ENCODE measurements at regions not wholly inside any gene's neighbourhood (a gene's known extent, or its start where the extent isn't known, plus 50 kb on each side); places are given as distances from the start of the nearest gene placed in this dataset.

- Histone ChIP-seq H2BK5ac (ENCODE audit: low read depth, low read length, poor library complexity, severe bottlenecking) (no peak overlapping the region), H3K4ac (ENCODE audit: low read depth in 1 of 2, low read length in 2 of 2) (no peak overlapping the region), H3K14ac (ENCODE audit: low read length in 2 of 2) (no peak overlapping the region), H3K4me1 (ENCODE audit: control insufficient read depth, insufficient read depth, low read depth, low read length) (no peaks in the 10 kb centered on the region), H2BK120ac (ENCODE audit: low read depth, low read length) (no peak overlapping the region), H3K18ac (ENCODE audit: low read depth in 1 of 2, low read length in 2 of 2) (no peak overlapping the region), H2BK12ac (ENCODE audit: low read length in 2 of 2) (no peak overlapping the region), H2AK5ac (ENCODE audit: low read length, severe bottlenecking) (no peak overlapping the region), H2BK15ac (ENCODE audit: low read depth, poor library complexity, severe bottlenecking) (no peak overlapping the region), H3K27ac (ENCODE audit: low read length, poor library complexity, severe bottlenecking) (no peak overlapping the region), H3K9ac (ENCODE audit: low read length) (no peak overlapping the region), H3K79me1 (replicated peaks; ENCODE audit: low read length, poor library complexity, severe bottlenecking) (no peaks in the 10 kb centered on the region), H3K4me2 (ENCODE audit: low read length, poor library complexity, severe bottlenecking) (no peak overlapping the region), H3K23ac (ENCODE audit: low read length in 2 of 2) (no peak overlapping the region), H2AFZ (ENCODE audit: low read depth, low read length) (no peak overlapping the region), H3K4me3 (ENCODE audit: insufficient read depth in 1 of 2, low read depth in 1 of 2, low read length in 2 of 2) (no peak overlapping the region), H3K9me3 (ENCODE audit: control insufficient read depth, low read length) (peaks cover 10% of the 10 kb centered on the region), H3K36me3 (ENCODE audit: control insufficient read depth in 1 of 2, insufficient read depth in 2 of 2, low read depth in 1 of 2, low read length in 2 of 2) (no peaks in the 10 kb centered on the region), H3K27me3 (ENCODE audit: control insufficient read depth in 1 of 2, insufficient read depth in 1 of 2, low read length in 2 of 2) (no peaks in the 10 kb centered on the region), H4K8ac (ENCODE audit: low read length) (peak overlapping the region; percentile 49), H4K91ac (ENCODE audit: low read length) (no peak overlapping the region)
- DNase-seq = no peak
- WGBS = 87% methylated on average over 4 of the region's 5 CpGs
Measured at GRCh38 chr1:81493102-81493869, 307.4 kb upstream of the ADGRL2 start.

DNA sequence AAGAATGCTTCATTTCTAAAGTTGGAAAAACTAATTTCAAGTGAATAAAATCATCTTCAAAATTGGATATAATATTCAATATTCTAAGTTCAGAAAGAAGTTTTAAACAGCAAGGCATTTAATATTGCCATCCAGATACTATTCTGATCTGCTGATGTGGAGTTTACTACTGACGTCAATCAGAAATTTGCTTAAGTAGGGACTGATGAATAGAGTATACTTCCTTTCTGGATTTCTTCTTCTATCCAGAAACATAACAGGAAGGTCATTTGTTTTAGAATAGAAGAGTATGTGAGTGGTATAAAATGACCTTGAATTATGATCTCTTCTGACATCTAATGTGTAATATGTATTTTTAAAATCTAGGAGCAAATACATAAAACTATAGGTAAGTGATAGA, 308.1 kb upstream of the ADGRL2 start:
- no peak overlapping the region for H3K27ac ChIP-seq (ENCODE audit: low read length, poor library complexity, severe bottlenecking)
- DNase-seq = no peak
- H3K23ac ChIP-seq (ENCODE audit: low read length in 2 of 2) = no peak overlapping the region
- no peaks in the 10 kb centered on the region for H3K79me1 ChIP-seq (replicated peaks; ENCODE audit: low read length, poor library complexity, severe bottlenecking)
- H4K8ac ChIP-seq (ENCODE audit: low read length) = no peak overlapping the region
- H3K4me3 ChIP-seq (ENCODE audit: insufficient read depth in 1 of 2, low read depth in 1 of 2, low read length in 2 of 2) = no peak overlapping the region
- no peak overlapping the region for H2AK5ac ChIP-seq (ENCODE audit: low read length, severe bottlenecking)
- H2BK12ac ChIP-seq (ENCODE audit: low read length in 2 of 2) = no peak overlapping the region
- H4K91ac ChIP-seq (ENCODE audit: low read length) = no peak overlapping the region
- no peak overlapping the region for H2BK120ac ChIP-seq (ENCODE audit: low read depth, low read length)
- peaks cover 10% of the 10 kb centered on the region for H3K9me3 ChIP-seq (ENCODE audit: control insufficient read depth, low read length)
- no peaks in the 10 kb centered on the region for H3K4me1 ChIP-seq (ENCODE audit: control insufficient read depth, insufficient read depth, low read depth, low read length)
- no peak overlapping the region for H3K18ac ChIP-seq (ENCODE audit: low read depth in 1 of 2, low read length in 2 of 2)
- no CpG with 5 or more reads among the region's 1 CpG for WGBS
- H3K27me3 ChIP-seq (ENCODE audit: control insufficient read depth in 1 of 2, insufficient read depth in 1 of 2, low read length in 2 of 2) = no peaks in the 10 kb centered on the region
- H3K4me2 ChIP-seq (ENCODE audit: low read length, poor library complexity, severe bottlenecking) = no peak overlapping the region
- H3K9ac ChIP-seq (ENCODE audit: low read length) = no peak overlapping the region
- no peak overlapping the region for H2BK5ac ChIP-seq (ENCODE audit: low read depth, low read length, poor library complexity, severe bottlenecking)
- H3K14ac ChIP-seq (ENCODE audit: low read length in 2 of 2) = no peak overlapping the region
- H3K4ac ChIP-seq (ENCODE audit: low read depth in 1 of 2, low read length in 2 of 2) = no peak overlapping the region
- H3K36me3 ChIP-seq (ENCODE audit: control insufficient read depth in 1 of 2, insufficient read depth in 2 of 2, low read depth in 1 of 2, low read length in 2 of 2) = no peaks in the 10 kb centered on the region
- no peak overlapping the region for H2BK15ac ChIP-seq (ENCODE audit: low read depth, poor library complexity, severe bottlenecking)
- H2AFZ ChIP-seq (ENCODE audit: low read depth, low read length) = no peak overlapping the region

DNA sequence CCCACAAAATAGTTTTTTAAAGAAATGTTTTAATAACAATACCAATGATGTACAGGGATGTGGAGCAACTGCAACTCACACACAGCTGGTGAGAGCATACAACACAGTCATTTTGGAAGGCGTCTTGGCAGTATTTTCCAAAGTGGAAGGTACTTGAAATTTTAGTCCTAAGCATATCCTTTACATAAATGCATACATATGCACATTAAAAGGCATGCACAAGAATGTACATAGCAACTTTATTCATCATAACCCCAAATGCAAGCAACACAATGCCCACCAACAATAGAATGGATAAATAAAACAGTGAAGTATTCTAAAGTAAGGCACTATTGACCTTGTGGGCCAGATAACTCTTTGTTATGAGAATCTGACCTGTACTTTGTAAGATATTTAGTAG, 310.1 kb upstream of the ADGRL2 start:
- H2AK5ac ChIP-seq (ENCODE audit: low read length, severe bottlenecking) = no peak overlapping the region
- no peak overlapping the region for H2BK120ac ChIP-seq (ENCODE audit: low read depth, low read length)
- no peak overlapping the region for H3K23ac ChIP-seq (ENCODE audit: low read length in 2 of 2)
- H4K8ac ChIP-seq (ENCODE audit: low read length) = no peak overlapping the region
- no peak overlapping the region for H3K18ac ChIP-seq (ENCODE audit: low read depth in 1 of 2, low read length in 2 of 2)
- DNase-seq = no peak
- H3K4ac ChIP-seq (ENCODE audit: low read depth in 1 of 2, low read length in 2 of 2) = no peak overlapping the region
- H3K36me3 ChIP-seq (ENCODE audit: control insufficient read depth in 1 of 2, insufficient read depth in 2 of 2, low read depth in 1 of 2, low read length in 2 of 2) = no peaks in the 10 kb centered on the region
- no peak overlapping the region for H3K27ac ChIP-seq (ENCODE audit: low read length, poor library complexity, severe bottlenecking)
- no peak overlapping the region for H4K91ac ChIP-seq (ENCODE audit: low read length)
- no peak overlapping the region for H2BK12ac ChIP-seq (ENCODE audit: low read length in 2 of 2)
- no peak overlapping the region for H3K4me3 ChIP-seq (ENCODE audit: insufficient read depth in 1 of 2, low read depth in 1 of 2, low read length in 2 of 2)
- H2BK5ac ChIP-seq (ENCODE audit: low read depth, low read length, poor library complexity, severe bottlenecking) = no peak overlapping the region
- H3K14ac ChIP-seq (ENCODE audit: low read length in 2 of 2) = no peak overlapping the region
- 89% methylated on average over 1 of the region's 1 CpG for WGBS
- no peaks in the 10 kb centered on the region for H3K4me1 ChIP-seq (ENCODE audit: control insufficient read depth, insufficient read depth, low read depth, low read length)
- H3K79me1 ChIP-seq (replicated peaks; ENCODE audit: low read length, poor library complexity, severe bottlenecking) = no peaks in the 10 kb centered on the region
- no peaks in the 10 kb centered on the region for H3K27me3 ChIP-seq (ENCODE audit: control insufficient read depth in 1 of 2, insufficient read depth in 1 of 2, low read length in 2 of 2)
- no peak overlapping the region for H3K4me2 ChIP-seq (ENCODE audit: low read length, poor library complexity, severe bottlenecking)
- peaks cover 10% of the 10 kb centered on the region for H3K9me3 ChIP-seq (ENCODE audit: control insufficient read depth, low read length)
- H2AFZ ChIP-seq (ENCODE audit: low read depth, low read length) = no peak overlapping the region
- no peak overlapping the region for H2BK15ac ChIP-seq (ENCODE audit: low read depth, poor library complexity, severe bottlenecking)
- H3K9ac ChIP-seq (ENCODE audit: low read length) = no peak overlapping the region

GRCh38 chr1:81489372-81489934, 311.3 kb upstream of the ADGRL2 start:
- peaks cover 10% of the 10 kb centered on the region for H3K9me3 ChIP-seq (ENCODE audit: control insufficient read depth, low read length)

More at GRCh38 chr1:81489372-81489934, 311.3 kb upstream of the ADGRL2 start:
- H3K23ac ChIP-seq (ENCODE audit: low read length in 2 of 2) = no peak overlapping the region
- no peak overlapping the region for H3K9ac ChIP-seq (ENCODE audit: low read length)
- H2BK15ac ChIP-seq (ENCODE audit: low read depth, poor library complexity, severe bottlenecking) = no peak overlapping the region
- H3K79me1 ChIP-seq (replicated peaks; ENCODE audit: low read length, poor library complexity, severe bottlenecking) = no peaks in the 10 kb centered on the region
- no peak overlapping the region for H4K8ac ChIP-seq (ENCODE audit: low read length)
- H2AFZ ChIP-seq (ENCODE audit: low read depth, low read length) = no peak overlapping the region
- H2BK120ac ChIP-seq (ENCODE audit: low read depth, low read length) = no peak overlapping the region
- H3K14ac ChIP-seq (ENCODE audit: low read length in 2 of 2) = no peak overlapping the region
- H3K27me3 ChIP-seq (ENCODE audit: control insufficient read depth in 1 of 2, insufficient read depth in 1 of 2, low read length in 2 of 2) = no peaks in the 10 kb centered on the region
- no peak overlapping the region for H2BK5ac ChIP-seq (ENCODE audit: low read depth, low read length, poor library complexity, severe bottlenecking)
- no peak overlapping the region for H3K27ac ChIP-seq (ENCODE audit: low read length, poor library complexity, severe bottlenecking)
- no peak overlapping the region for H3K4me2 ChIP-seq (ENCODE audit: low read length, poor library complexity, severe bottlenecking)
- no peak overlapping the region for H3K4me3 ChIP-seq (ENCODE audit: insufficient read depth in 1 of 2, low read depth in 1 of 2, low read length in 2 of 2)
- no peak overlapping the region for H3K18ac ChIP-seq (ENCODE audit: low read depth in 1 of 2, low read length in 2 of 2)
- H2AK5ac ChIP-seq (ENCODE audit: low read length, severe bottlenecking) = no peak overlapping the region
- no CpG with 5 or more reads among the region's 1 CpG for WGBS
- DNase-seq = no peak
- H3K4me1 ChIP-seq (ENCODE audit: control insufficient read depth, insufficient read depth, low read depth, low read length) = no peaks in the 10 kb centered on the region
- no peaks in the 10 kb centered on the region for H3K36me3 ChIP-seq (ENCODE audit: control insufficient read depth in 1 of 2, insufficient read depth in 2 of 2, low read depth in 1 of 2, low read length in 2 of 2)
- no peak overlapping the region for H4K91ac ChIP-seq (ENCODE audit: low read length)
- no peak overlapping the region for H2BK12ac ChIP-seq (ENCODE audit: low read length in 2 of 2)
- no peak overlapping the region for H3K4ac ChIP-seq (ENCODE audit: low read depth in 1 of 2, low read length in 2 of 2)

Data from mesenchymal stem cell (in vitro differentiated cells and primary cell).